GM18868 (cell line): ENCODE measurements at regions not wholly inside any gene's neighbourhood (a gene's known extent, or its start where the extent isn't known, plus 50 kb on each side); places are given as distances from the start of the nearest gene placed in this dataset.
"Not testable (repeated sequence)": the region's sequence is repeated elsewhere in the genome, so short reads cannot be mapped to it uniquely, and the experiment has no call there.

Experiments used
- ATAC-seq: cut with Tn5 transposase; IDR thresholded peaks from one replicate; pipeline ENCODE4 v1.9.1; 2021; ENCODE audit warnings: mild to moderate bottlenecking, moderate library complexity; ENCODE audit not compliant: unreplicated experiment

- no peak for ATAC-seq
These were observed 337.2 kb downstream of the C7orf25 start for GRCh38 chr7:42574685-42575084.

- ATAC-seq, result no peak
These were observed 337.1 kb upstream of the GLI3 start for GRCh38 chr7:42573881-42574672.

DNA sequence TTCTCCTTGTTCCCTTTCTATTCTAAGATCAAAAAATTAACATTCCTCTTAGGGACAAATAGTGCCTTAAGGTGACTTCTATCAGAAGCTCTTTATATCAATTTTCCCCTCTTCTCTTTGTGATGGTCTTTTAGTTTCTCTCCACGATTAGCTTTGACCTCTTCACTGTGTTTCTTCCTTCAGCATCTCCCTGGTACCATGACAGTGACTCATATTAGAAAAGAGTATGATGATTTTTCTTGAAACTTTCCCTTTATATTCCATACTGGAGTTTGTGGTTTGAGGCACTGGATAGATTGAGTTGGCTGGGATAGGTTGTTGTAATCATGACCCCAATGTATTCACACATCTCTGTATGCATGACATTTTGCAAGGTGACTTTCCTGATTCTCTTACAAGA, 335.6 kb upstream of the GLI3 start:
- no peak for ATAC-seq

DNA sequence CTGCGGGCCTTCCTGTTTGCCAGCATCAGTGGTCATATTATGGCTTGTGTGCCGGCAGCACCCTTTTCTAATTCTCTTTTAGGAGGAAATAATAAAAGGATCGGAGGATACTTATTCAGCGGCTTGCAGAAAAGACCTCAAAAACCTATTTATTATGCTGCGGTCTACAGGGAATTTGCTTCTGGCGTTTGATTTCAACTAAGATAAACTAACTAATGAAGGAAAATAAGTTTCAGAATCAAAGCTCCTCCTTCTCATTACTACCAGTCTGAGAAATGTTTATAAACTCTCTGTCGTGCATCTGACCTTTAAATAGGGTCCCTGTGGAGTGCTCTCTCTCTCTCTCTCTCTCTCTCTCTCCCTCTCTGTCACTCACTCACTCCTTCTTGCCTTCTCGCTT, 335.0 kb upstream of the GLI3 start:
- no peak for ATAC-seq

- no peak for ATAC-seq
These were observed 333.9 kb upstream of the GLI3 start for GRCh38 chr7:42570944-42571343.

DNA sequence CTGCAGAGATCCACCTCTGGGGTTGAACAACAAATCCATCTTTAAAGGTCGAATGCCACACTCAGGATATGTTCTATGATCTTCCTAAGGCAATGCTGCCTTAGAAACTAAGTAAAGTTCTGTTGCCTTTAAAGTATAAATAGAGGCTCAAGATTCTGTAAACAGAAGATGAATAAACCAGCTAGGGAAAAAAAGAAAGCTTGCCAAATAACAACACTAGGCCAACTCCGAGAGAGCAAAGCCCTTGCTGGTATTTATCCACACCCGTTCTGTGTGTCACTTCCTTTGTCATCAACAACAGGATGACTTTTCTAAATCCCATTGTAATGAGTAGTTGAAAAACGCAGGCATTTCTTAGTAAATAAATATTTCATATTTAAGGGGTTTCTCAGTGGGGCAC, 330.0 kb upstream of the GLI3 start:
- ATAC-seq, result no peak

DNA sequence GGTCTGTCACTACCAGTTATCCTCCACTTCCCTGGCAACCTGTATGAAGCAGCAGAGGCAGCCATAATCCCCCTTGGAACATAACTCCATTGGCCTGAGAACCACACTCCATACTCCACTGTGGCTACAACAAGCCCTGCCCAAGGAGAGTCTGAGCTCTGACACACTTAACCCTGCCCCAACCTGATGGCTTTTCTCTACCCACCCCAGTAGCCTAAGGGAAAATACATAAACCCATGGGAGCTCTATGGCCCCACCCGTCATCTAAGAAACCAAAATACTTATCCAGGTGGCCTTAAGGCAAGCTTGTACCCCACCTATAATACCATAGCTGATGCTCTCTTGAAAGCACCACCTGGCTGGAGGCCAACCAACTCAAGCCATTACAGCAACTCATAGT, 324.8 kb upstream of the GLI3 start:
- ATAC-seq, result no peak

DNA sequence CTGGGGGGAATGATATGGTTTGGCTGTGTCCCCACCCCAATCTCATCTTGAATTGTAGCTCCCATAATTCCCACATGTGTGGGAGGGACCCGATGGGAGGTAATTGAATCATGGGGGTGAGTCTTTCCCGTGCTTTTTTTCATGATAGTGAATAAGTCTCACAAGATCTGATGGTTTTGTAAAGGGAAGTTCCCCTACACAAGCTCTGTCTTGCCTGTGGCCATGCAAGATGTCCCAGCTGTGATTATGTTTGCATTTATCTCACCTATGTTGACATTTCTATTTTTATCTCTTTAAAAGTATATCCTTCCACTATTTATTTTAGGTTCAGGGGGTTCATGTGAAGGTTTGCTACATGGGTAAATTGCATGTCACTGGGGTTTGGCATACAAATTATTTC, 323.9 kb upstream of the GLI3 start:
- no peak for ATAC-seq

- not testable (repeated sequence) for ATAC-seq
These were observed 317.9 kb upstream of the GLI3 start for GRCh38 chr7:42554932-42555331.

GRCh38 chr7:42552227-42552626, 315.2 kb upstream of the GLI3 start:
- no peak for ATAC-seq

DNA sequence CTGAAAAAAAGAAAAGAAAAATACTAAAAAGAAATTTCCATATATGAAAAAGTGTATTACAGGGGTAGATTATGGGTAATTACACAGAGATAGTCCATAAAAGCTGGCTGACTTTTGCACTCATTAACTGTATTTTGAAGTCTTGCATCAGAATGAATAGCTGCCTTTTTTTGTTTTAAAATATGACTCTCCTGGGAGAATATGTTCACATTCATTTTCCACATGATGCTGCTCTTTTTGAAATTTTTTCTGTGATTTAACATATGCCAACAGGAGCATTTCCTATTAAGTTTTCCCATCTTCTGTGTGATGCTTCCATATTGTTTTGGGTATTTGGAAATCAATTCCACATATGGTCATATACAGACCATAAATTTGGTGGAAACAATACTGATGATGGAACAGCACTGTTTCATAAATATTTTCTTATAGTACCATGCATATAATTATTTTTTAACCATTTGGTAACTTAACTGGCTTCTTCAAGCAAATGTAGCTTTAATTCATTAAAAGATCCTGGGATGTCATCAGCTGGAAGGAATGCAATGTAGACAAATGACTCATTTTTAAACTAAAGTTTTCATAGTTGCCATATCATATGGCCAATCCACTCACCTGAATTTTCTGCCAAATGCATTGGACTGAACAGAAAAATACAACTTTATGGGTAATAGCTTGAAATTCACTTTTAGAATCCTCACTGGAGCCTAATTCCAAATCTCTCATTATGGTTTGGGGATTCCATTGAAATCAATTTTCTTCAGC, 313.9 kb upstream of the GLI3 start:
- no peak for ATAC-seq

DNA sequence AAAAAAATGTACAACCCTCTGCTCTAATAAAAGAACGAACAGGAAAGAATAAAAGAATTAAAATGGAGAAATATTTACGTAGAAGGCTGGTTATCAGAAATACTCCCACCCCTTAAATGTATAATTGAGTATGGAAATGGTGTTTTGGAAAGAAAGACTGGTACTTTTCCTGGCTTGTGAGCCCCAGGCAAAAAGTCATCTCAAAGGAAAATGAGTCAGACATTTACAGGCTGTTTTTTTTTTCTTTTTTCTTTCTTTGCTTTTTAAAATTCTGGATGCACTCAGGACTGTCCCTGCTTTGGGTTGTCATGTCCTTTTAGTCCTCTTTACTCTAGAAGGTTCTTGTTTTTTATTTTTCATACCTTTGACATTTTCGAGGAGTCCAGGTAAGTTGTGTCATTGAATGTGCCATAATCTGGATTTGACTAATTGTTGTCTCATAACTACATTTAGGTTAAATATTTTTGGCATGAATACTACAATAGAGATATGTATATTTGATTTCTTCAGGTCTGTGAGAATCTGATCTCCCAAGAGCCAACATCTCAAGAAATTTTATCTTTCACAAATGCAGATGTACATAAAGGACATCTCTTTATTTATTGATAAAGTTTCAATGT, 313.0 kb upstream of the GLI3 start:
- ATAC-seq, result no peak

DNA sequence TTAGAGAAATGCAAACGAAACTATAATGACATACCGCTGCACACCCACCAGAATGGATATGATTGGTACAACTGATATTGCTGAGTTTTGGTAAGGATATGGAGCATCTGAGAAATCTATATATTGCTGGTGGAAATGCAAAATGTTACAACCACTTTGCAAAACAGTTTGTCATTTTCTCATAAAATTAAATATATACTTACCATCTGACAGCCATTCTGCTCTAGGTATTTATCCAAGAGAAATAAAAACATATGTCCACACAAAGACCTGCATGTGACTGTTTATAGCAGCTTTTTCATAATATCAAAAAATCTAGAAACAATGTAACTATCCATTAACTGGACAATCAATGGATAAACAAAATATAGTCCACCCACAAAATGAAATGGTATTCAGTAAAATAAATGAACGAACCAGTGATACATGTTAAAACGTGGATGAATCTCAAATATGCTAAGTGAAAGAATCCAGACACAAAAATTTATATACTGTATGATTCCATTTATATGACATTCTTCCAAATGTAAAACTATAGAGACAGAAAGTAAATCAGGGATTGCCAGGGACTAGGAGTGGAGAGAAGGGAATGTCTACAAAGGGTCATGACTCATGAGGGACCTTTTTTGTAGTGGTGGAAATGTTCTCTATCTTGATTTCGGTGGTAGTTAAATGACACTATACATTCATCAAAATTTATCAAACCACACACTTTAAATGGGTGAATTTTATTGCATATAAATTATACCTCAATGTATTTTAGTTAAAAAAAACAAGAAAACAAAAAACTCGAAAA, 312.0 kb upstream of the GLI3 start:
- no peak for ATAC-seq

DNA sequence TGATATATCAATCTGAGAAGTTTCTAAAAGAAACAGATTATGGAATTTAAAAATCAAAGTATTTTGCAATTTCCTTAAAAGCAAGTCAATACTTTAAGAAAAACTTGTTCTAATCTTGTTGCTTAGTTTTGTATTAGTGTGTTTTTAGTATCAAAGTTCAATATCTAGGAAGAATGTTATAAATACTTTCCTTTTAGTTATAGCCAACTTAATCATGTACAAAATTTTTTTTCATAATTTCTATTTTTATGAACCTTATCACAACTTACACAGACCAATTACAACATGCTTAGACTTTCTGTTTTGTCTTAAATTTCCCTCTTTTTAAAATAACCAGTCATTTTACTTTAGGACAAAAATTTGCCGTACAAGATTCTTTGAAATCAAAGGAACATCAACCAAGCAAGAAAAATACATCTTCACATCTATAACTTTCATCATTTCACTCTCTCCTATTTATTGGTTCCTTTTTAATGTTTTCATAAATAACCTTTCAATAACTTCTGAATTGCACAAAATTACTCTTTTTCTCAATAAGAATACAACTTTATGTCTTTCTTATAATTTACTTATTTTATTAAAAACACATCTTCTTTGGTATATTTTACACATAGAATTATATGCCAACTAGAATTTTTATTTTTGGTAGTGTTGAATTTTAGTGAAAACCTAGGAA, 308.2 kb upstream of the GLI3 start:
- no peak for ATAC-seq

DNA sequence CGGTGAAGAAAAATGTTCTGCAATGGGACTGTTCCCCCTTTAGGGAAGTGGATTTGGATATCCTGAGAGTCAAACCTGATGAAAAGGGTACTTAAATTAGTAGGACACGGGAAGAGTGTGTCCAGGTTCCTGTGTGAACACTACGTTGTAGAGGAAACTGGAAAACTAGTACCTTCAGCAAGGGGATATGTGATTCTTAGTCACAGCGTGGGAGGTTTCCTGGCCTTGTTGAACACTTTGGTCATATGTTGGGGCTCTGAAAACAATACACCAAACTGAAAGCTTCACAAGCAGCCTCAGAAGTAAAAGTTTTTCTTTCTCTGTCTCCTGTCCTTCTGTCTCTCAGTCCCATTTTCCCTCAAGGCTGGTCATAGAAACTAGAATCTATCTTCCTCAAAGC, 306.9 kb upstream of the GLI3 start:
- ATAC-seq, result no peak

- ATAC-seq, result not testable (repeated sequence)
These were observed 305.4 kb upstream of the GLI3 start for GRCh38 chr7:42542446-42542845.

- ATAC-seq, result no peak
These were observed 297.4 kb upstream of the GLI3 start for GRCh38 chr7:42534441-42534840.

DNA sequence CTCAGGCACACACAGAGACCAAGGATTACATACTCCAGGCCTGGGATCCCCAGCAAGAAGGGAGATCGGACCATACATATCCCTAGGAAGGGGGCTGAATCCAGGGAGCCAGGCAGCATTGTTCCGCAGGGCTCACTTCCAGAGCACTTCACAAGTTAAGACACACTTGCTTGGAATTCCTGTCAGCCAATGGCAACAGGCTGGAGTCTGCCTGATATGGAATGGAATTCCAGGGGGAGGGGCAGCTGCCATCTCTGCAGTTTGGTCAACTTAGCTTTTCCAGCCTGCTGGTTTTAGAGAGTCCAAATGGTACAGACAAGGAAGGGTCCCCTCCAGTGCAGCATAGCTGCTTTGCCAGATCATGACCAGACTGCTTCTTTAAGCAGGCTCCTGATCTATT, 290.0 kb upstream of the GLI3 start:
- no peak for ATAC-seq

GRCh38 chr7:42522227-42522991, 285.4 kb upstream of the GLI3 start:
- ATAC-seq, result no peak

DNA sequence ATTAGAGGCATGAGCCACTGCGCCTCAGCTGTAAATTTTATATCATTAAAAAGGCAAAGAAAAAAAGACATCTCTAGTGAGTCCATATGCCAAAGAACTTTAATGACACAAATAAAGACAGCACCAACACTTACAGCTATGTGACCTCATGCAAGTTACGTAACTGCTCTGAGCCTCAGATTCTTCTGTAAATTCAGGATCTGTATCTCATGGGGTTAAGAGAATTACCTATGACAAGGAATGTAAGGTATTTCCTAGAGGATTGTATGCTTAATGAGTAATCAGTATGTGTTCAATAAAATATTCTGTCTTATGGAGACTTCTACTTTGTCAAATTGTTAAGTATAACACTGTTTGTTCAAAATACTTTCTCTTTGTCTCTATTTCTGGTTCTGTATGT, 274.0 kb upstream of the GLI3 start:
- ATAC-seq, result no peak
